Esophagus (tissue), 2 donors: ENCODE measurements at regions not wholly inside any gene's neighbourhood (a gene's known extent, or its start where the extent isn't known, plus 50 kb on each side); places are given as distances from the start of the nearest gene placed in this dataset.
"Not testable (repeated sequence)": the region's sequence is repeated elsewhere in the genome, so short reads cannot be mapped to it uniquely, and the experiment has no call there.

Source experiments
- H3K27ac ChIP-seq, 2 donors: one replicate each; pipeline ENCODE4 v1.5.1; 2013; ENCODE audit warnings: low read depth in 2 of 2, mild to moderate bottlenecking in 2 of 2, inconsistent platforms in 1 of 2, low read length in 1 of 2, moderate library complexity in 1 of 2
- H3K27me3 ChIP-seq, 2 donors: one replicate each; pipeline ENCODE4 v1.6.1; 2013; ENCODE audit warnings: low read length in 2 of 2, control low read depth in 1 of 2, mild to moderate bottlenecking in 1 of 2; ENCODE audit not compliant: insufficient read depth in 2 of 2, control insufficient read depth in 1 of 2
- H3K36me3 ChIP-seq, 2 donors: one replicate each; pipeline ENCODE4 v1.6.1; 2013; ENCODE audit warnings: low read length in 1 of 2; ENCODE audit not compliant: control insufficient read depth in 2 of 2, insufficient read depth in 2 of 2
- H3K4me1 ChIP-seq, 2 donors: one replicate each; pipeline ENCODE4 v1.6.1; 2013; ENCODE audit warnings: low read length in 1 of 2; ENCODE audit not compliant: control insufficient read depth in 2 of 2, insufficient read depth in 2 of 2
- H3K4me3 ChIP-seq, 2 donors: one replicate each; pipeline ENCODE4 v1.5.1; 2013; ENCODE audit warnings: low read length in 2 of 2, mild to moderate bottlenecking in 2 of 2, low read depth in 1 of 2, moderate library complexity in 1 of 2
- H3K9me3 ChIP-seq, 2 donors: one replicate each; pipeline ENCODE4 v1.6.1; 2013; ENCODE audit warnings: mild to moderate bottlenecking in 2 of 2, low read depth in 1 of 2, low read length in 1 of 2, moderate library complexity in 1 of 2; ENCODE audit not compliant: control insufficient read depth in 2 of 2, insufficient read depth in 1 of 2
- WGBS, 2 donors: extraction: QIAGEN DNeasy Blood & Tissue Kit; methylation state at CpG; one replicate each; pipeline ENCODE4 v1.1.7; 2013; 5-methylcytosine and 5-hydroxymethylcytosine counted together
- donor health status: healthy with polysubstance abuse.
- donor health status: Bipolar disorder and iron deficiency.

GRCh38 chr9:22215521-22215920 lies 206.4 kb upstream of the CDKN2B start:
- Histone ChIP-seq H3K4me1 (no peaks in the 10 kb centered on the region), H3K36me3 (no peaks in the 10 kb centered on the region), H3K27ac (no peak overlapping the region), H3K27me3 (no peaks in the 10 kb centered on the region), H3K4me3 (no peak overlapping the region), H3K9me3 (no peaks in the 10 kb centered on the region)
- WGBS, 2 donors, result 67 to 70% methylated on average over 3 of the region's 3 CpGs

- H3K9me3 ChIP-seq, result no peaks in the 10 kb centered on the region
- 80 to 84% methylated on average over 8 of the region's 8 CpGs for WGBS, 2 donors
- H3K27me3 ChIP-seq, result no peaks in the 10 kb centered on the region
- no peaks in the 10 kb centered on the region for H3K36me3 ChIP-seq
- H3K27ac ChIP-seq, result no peak overlapping the region
- H3K4me1 ChIP-seq, result no peaks in the 10 kb centered on the region
- no peak overlapping the region for H3K4me3 ChIP-seq
Measured at GRCh38 chr9:22216730-22217172, 207.6 kb upstream of the CDKN2B start.

GRCh38 chr9:22217254-22217653 lies 208.1 kb upstream of the CDKN2B start:
- no peaks in the 10 kb centered on the region for H3K36me3 ChIP-seq
- WGBS, 2 donors, result 87 to 93% methylated on average over 2 of the region's 2 CpGs
- no peak overlapping the region for H3K27ac ChIP-seq
- H3K4me1 ChIP-seq, result no peaks in the 10 kb centered on the region
- H3K4me3 ChIP-seq, result no peak overlapping the region
- no peaks in the 10 kb centered on the region for H3K9me3 ChIP-seq
- no peaks in the 10 kb centered on the region for H3K27me3 ChIP-seq

GRCh38 chr9:22225856-22226255 lies 216.8 kb upstream of the CDKN2B start:
- WGBS, 2 donors, result 87% methylated on average over 9 of the region's 9 CpGs
- not testable (repeated sequence) for H3K27ac ChIP-seq, H3K4me3 ChIP-seq, H3K27me3 ChIP-seq, H3K9me3 ChIP-seq, H3K4me1 ChIP-seq, H3K36me3 ChIP-seq

- Histone ChIP-seq H3K27me3 (no peaks in the 10 kb centered on the region), H3K36me3 (no peaks in the 10 kb centered on the region), H3K4me1 (no peaks in the 10 kb centered on the region), H3K4me3 (no peak overlapping the region), H3K27ac (no peak overlapping the region), H3K9me3 (no peaks in the 10 kb centered on the region)
Measured at GRCh38 chr9:22227986-22228385, 218.6 kb upstream of the DMRTA1 start.

- H3K36me3 ChIP-seq, result no peaks in the 10 kb centered on the region
- H3K9me3 ChIP-seq, result no peaks in the 10 kb centered on the region
- H3K4me3 ChIP-seq, result no peak overlapping the region
- no peak overlapping the region for H3K27ac ChIP-seq
- H3K4me1 ChIP-seq, result no peaks in the 10 kb centered on the region
- 36 to 37% methylated on average over 3 of the region's 3 CpGs for WGBS, 2 donors
- no peaks in the 10 kb centered on the region for H3K27me3 ChIP-seq
Measured at GRCh38 chr9:22228542-22228941, 218.1 kb upstream of the DMRTA1 start.

GRCh38 chr9:22229069-22229468 lies 217.6 kb upstream of the DMRTA1 start:
- WGBS, 2 donors, result 79 to 85% methylated on average over 4 of the region's 4 CpGs

GRCh38 chr9:22231309-22231708 lies 215.3 kb upstream of the DMRTA1 start:
- H3K9me3 ChIP-seq, H3K27ac ChIP-seq, H3K4me1 ChIP-seq, H3K36me3 ChIP-seq, H3K4me3 ChIP-seq, H3K27me3 ChIP-seq: not testable (repeated sequence)

More at GRCh38 chr9:22229069-22229468, 217.6 kb upstream of the DMRTA1 start:
- H3K36me3 ChIP-seq, result no peaks in the 10 kb centered on the region
- H3K4me3 ChIP-seq, result no peak overlapping the region
- no peak overlapping the region for H3K27ac ChIP-seq
- H3K4me1 ChIP-seq, result no peaks in the 10 kb centered on the region
- no peaks in the 10 kb centered on the region for H3K27me3 ChIP-seq
- H3K9me3 ChIP-seq, result no peaks in the 10 kb centered on the region

- Histone ChIP-seq H3K4me3 (no peak overlapping the region), H3K9me3 (no peaks in the 10 kb centered on the region), H3K27ac (no peak overlapping the region), H3K4me1 (no peaks in the 10 kb centered on the region), H3K36me3 (no peaks in the 10 kb centered on the region), H3K27me3 (no peaks in the 10 kb centered on the region)
- 66 to 68% methylated on average over 1 of the region's 1 CpG for WGBS, 2 donors
Measured at GRCh38 chr9:22232971-22233370, 213.7 kb upstream of the DMRTA1 start.

- 83 to 88% methylated on average over 3 of the region's 3 CpGs for WGBS, 2 donors
- H3K36me3 ChIP-seq, result no peaks in the 10 kb centered on the region
- no peaks in the 10 kb centered on the region for H3K27me3 ChIP-seq
- no peak overlapping the region for H3K4me3 ChIP-seq
- H3K9me3 ChIP-seq, result no peaks in the 10 kb centered on the region
- H3K27ac ChIP-seq, result no peak overlapping the region
- H3K4me1 ChIP-seq, result no peaks in the 10 kb centered on the region
Measured at GRCh38 chr9:22237497-22238363, 208.9 kb upstream of the DMRTA1 start.
